HPDE6-E6E7 (cell line): ENCODE measurements at regions not wholly inside any gene's neighbourhood (a gene's known extent, or its start where the extent isn't known, plus 50 kb on each side); places are given as distances from the start of the nearest gene placed in this dataset.
"Not testable (repeated sequence)": the region's sequence is repeated elsewhere in the genome, so short reads cannot be mapped to it uniquely, and the experiment has no call there.

Experiments used
- DNase-seq: peaks from one replicate; pipeline ENCODE4 v3.0.0; 2011; ENCODE audit warnings: missing footprints; ENCODE audit errors: extremely low spot score

DNA sequence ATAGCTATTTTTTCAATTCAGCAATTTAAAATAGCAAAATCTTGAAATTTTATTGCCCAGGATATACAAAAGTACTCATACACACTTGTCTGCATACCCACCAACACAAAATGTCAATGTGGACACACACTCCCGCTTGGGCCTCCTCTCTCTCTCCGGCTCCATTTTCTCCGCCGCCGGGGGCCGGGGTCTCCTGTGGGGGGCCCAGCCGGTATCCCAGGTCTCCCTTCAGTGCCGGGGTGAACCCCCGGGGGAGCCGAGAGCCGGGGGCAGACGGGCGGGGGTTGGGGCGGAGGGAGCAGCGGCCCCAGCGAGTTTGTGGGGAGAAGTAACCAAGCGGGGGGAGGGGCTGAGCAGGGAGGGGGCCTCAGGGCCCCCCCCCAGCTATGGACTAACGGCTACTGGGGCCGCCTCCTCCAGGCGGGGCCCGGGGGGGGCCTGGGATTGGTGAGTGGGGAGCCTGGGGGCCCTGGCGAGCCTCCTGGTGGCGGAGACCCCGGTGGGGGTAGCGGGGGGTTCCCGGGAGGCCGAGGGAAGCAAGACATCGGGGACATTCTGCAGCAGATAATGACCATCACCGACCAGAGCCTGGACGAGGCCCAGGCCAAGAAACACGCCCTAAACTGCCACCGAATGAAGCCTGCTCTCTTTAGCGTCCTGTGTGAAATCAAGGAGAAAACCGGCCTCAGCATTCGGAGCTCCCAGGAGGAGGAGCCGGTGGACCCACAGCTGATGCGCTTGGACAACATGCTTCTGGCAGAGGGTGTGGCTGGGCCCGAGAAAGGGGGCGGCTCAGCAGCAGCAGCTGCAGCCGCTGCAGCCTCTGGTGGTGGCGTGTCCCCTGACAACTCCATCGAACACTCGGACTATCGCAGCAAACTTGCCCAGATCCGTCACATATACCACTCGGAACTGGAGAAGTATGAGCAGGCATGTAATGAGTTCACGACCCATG lies 56.6 kb downstream of the CHST2 start:
- DNase-seq = not testable (repeated sequence)

DNA sequence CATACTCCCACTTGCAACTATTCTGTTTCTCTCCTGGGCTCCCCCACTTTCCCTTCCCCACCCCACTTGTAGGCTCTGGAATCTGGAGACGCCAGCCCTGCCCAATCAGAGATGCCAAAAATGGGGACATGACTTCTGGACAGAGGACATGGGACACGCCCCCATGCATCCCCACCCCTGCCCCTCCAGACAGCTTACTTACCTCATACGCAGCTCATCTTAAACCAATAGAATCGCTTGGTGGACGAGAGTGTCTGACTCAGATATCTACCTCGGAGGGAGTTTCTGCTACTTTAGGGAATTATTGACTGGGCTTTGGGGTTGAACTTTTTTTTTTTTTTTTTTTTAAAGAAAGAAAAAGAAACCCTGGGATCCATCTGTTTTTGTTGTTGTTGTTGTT lies 58.4 kb downstream of the CHST2 start:
- DNase-seq = not testable (repeated sequence)

DNA sequence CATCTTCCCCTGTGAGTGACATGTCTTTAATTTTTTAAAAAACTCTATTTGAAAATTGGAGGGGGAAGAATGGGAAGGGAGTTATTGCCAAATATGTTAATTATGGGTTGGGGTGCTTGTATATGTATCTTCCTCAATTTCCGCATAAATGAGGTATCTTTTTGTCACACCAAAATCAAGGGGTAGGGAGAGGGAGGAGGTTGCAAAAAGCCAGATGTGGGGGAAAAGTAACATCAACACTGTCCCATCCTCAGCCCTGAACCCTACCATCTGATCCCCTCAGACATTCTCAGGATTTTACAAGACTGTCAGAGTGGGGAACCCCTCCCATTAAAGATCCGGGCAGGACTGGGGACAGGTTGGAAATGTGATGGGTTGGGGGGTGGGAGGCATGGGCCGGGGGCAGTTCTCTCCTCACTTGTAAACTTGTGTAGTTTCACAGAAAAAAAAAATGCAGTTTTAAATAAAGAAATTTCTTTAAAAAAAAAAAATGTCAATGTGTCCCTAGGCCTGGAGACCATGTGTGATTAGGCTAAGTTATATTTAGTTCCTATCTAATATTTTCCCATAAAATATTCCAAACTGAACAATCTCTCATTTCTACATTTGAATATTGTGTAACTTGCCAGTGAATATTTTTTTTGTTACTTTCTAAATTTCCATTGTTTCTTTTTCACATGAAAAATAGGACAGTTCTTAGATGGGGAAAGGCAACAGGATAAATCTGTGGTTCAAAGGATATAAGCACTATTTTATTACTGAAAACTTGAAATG lies 59.4 kb downstream of the CHST2 start:
- not testable (repeated sequence) for DNase-seq

DNA sequence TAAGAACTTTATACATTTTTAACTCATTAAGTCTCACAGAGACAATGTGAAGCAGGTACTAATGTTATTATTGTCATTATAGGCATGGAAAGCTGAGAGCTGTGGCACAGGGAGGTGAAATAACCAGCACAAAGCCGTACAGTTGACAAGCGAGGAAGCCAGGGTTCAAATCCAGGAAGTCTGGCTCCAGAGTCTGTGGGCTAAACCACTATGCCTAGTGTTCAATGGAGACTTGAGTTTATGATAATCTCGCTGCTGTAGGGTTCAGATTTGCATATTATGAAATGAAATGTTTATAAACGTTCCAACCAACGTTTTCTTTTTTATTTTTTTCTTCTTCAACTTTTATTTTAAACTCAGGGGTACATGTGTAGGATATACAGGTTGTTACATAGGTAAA lies 60.0 kb downstream of the CHST2 start:
- no peak for DNase-seq

DNA sequence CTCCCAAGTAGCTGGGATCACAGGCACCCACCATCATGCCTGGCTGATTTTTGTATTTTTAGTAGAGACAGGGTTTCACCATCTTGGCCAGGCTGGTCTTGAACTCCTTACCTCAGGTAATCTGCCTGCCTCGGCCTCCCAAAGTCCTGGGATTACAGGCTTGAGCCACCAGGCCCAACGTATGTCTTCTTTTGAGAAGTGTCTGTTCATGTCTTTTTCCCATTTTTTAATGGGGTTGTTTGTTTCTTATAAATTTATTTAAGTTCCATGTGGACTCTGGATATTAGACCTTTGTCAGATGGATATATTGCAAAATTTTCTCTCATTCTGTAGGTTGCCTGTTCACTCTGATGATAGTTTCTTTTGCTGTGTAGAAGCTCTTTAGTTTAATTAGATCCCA lies 61.3 kb downstream of the CHST2 start:
- DNase-seq = not testable (repeated sequence)

DNA sequence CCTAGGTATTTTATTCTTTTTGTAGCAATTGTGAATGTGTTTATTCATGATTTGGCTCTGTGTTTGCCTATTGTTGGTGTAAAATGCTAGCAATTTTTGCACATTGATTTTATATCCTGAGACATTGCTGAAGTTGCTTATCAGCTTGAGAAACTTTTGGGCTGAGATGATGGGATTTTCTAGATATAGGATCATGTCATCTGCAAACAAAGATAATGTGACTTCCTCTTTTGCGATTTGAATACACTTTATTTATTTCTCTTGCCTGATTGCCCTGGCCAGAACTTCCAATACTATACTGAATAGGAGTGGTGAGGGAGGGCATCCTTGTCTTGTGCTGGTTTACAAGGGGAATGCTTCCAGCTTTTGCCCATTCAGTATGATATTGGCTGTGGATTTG lies 62.4 kb downstream of the CHST2 start:
- DNase-seq = not testable (repeated sequence)

DNA sequence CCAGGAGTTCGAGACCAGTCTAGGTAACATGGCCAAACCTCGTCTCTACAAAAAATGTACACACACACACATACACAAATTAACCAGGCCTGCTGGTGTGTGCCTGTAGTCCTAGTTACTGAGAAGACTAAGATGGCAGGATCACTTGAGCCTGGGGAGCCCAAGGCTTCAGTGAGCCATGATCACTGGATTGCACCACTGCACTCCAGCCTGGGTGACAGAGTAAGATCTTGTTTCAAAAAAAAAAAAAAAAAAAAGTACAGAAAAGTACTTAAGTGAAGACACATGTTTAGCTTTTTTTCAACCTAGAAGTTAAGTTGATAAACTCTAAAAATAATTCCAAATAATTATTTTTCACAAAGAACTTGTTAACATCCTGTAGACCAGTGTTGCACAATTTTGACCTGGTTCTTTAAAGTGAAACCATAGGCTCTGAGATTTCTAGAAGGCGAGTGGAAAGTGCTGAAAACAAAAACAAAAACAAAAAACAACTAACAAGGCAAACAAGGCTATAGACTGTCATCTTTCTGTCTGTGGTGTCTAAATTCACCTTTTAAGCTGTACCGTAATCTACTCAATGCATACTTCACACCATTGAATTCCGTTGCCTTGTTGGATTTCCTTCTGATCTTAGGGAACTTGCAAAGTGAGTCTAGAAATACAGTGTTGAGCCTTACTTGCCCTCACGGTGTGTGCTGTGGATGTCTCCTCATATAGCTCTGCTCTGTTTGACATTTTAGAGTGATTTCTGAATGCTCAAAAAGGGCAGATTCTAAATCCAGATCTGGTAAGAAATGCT lies 63.5 kb downstream of the CHST2 start:
- no peak for DNase-seq

DNA sequence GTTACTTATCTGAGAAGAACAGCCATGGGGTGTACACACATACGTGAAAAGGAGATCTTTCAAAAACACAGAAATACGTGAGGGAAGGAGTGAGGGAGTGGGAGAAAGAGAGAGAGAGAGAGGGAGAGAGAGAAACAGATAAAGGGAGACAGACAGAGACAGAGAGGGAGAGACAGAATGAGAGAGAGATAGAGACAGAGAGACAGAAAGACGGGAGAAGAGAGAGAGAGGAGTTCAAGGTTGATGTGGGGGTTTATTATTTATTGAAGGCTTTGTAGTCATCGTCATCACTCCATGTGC lies 64.0 kb downstream of the CHST2 start:
- DNase-seq = no peak

DNA sequence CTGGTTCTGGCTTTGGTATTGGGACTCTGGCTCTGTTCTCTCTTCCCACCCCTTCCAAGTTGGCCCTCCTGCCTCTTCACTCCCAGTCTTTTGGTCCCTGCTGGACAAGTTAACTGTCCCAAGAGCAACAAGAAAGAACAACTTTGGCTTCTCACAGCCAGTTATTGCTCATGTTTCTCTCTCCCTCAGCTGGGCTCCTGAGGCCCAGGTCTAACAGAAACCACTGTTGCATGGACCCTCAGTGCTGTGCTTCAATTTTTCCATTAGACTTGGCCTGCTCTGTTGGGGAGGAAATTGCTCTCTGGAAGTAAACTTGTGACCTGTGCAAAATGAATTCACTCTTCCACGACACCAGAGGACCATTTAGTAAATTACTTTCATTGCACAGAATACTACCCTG lies 64.5 kb downstream of the CHST2 start:
- DNase-seq = no peak

DNA sequence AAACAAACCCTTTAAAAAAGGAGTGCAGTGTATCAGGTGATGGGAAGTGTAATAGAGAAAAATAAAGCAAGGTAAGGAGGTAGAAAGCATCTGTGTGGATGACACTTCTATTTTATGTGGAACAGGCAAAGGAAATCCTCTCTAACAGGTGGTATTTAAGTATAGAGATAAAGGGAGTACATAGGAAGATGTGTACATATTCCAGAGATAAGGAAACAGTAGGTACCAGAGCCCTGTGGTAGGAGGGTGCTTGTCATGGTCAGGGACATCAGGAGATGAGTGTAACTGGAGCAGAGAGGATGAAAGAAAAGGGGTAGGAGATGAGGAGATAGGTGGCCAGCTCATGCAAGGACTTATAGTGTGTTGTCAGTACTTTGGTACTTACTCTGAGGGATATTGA lies 65.8 kb downstream of the CHST2 start:
- DNase-seq = no peak

DNA sequence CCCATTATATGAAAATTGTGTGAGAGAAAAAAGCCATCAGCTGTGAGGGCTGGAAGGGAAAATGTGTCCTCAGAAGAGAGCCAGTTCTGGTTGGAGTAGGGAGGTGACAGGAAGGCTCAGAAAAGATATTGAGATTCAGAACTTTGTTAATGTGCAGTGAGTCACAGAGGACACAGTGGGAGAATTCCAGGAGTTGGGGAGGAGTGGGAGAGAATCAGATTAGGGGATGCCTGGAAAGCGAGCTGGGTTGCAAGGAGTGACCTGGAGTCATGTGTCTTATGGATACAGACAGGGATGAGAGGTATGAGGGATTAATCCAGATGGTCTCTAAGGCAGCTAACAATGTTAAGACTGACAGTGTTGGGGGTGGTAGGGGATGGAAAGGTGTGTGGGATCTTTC lies 67.5 kb downstream of the CHST2 start:
- no peak for DNase-seq

DNA sequence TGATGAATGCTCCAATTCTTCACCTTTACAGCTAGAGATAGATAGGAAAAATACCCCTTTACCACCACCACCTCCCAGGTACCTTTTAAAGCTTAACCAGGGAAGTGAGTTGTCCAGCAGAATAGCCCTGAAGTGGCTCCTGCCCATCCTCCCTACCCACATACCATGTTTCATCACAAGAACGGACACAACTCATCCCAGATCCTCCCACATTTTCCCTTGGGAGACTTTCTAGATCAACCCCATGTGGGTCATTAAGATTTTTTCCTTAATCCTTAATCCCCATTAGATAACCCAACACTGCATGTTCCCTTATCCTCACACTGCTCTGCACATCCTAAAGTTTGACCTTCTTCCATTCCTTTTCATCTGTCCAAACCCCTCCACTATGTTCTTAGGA lies 69.3 kb downstream of the CHST2 start:
- DNase-seq = no peak

DNA sequence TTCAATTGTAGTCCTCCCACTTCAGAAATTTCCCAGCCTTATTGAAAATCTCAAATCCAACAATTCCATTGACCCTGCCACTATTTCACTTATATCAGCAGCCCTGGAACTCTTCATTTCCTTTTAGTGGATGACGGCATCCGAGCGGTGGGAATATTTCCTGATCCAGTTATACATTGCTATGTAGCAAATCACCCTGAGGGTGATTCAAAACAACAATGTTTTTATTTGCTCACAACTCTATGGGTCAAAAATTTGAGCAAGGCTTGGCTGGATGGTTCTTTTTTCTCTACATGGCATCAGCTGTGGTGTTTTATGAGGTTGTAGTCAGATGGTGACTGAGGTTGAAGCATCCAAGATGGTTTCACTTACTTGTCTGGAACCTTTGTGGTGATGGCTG lies 70.5 kb downstream of the CHST2 start:
- no peak for DNase-seq

DNA sequence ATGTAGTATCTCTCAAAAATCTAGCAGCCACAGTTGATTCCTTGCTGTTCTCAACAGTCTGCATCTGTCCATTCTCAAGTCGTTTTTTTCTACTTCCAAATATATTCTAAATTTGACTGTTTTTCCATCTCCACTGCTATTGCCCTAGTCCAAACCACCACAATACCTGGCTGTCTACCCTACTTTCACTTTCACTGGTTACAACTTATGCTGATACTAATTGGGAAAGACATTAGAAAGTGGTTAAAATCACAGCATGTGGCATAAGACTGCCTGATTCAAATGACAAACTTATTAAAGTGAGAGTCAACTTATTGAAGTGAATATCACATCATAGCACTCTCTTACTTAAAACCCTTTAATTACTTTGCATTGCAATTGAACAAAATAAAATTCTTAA lies 72.6 kb downstream of the CHST2 start:
- no peak for DNase-seq

DNA sequence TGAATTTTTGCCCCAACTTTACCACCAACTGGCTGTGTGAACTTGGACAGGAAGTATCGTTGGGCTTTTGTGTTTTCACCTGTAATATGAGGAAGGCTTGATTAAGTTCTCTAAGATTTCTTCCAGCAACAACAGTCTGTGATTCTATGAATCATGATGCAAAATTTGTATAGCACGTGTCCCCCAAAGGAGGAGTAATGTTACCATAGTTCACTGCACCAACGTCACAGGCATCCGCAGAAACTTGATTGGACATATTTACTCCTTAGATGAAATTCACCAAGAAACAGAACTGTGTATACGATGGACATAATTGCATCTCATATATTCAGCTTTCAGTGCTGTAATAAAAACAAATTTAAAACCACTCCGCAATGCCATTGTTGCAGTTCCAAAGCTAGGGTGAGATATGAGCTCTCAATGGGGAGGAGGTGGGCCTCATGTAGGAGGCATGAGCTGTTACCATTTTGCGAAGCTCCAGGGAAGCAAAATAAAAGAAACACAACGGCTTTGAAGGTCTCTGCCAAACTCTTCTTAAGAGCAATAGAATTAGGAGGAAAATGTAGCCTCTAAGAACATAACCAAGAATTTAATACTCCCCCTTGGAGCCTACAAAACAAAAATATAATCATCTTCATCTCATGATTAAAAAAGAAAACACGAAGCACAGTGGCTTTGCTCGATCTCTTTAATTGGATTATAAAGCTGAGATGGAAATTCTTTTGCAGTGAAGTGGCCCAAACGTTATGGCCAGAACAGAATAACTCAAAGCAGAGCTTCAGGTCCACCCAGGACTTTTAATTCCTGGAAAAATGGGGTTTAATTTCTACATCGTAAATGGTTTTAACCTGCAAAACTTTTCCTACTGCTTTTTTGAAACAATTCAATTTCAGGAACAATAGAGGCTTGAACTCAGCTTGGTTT lies 80.7 kb downstream of the CHST2 start:
- no peak for DNase-seq

DNA sequence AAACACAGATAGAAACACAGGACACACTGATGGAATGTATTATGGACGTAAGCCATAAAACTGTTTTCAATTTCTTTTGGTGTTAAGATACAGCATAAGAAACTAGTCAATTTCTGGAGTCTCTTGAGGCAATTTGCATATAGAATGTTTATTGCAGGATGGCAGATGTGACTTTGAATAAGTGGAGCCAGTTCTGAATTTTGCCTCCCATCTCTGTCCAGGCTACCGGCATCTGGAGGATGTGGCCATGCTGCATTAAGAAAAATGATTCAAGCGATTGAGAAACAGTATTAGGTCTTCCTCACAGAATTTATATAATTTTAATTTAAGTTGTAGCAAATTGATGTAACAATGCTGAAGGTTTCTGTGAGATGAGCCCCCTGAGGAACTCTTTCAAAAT lies 81.5 kb downstream of the CHST2 start:
- no peak for DNase-seq

DNA sequence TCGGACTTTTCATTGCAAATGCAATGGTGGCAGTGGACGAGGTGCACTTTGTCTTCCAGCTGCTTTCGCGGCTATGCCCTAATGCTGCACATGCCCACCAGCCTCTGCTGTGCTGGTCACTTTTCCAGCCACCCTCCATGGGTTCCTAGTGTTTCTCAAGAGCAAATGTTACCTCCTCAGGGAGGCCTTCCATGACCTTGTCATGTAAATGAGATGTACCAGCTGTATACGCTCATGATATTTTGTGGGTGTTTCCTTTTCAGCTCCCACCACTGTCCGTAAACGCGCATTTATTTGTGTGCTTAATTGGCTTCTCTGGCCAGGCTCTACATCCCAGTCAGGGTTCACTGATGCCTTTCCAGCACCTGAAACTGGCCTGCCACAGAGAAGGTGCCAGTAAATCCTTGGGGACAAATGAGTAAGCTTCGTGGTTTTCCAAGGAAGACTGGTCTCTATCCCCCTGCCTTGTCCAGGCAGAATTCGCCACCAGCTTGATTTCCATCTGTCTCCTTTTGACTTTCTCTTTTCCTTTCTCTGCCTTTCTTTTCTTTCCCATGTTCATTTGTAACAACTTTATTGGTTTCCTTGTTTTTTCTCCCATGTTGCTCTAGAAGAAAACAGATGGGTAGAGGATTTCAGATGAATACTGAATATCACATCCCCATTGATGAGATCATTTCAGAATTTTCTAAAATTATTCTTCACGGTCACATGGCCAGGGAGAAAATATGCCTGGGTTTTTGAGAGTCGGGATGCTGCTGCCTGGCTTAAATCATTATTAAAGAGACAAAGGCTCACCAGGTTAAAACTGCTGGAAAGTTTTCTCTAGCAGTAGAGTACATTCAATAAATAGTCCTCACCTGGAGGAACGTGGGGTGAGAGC lies 82.5 kb downstream of the CHST2 start:
- no peak for DNase-seq

DNA sequence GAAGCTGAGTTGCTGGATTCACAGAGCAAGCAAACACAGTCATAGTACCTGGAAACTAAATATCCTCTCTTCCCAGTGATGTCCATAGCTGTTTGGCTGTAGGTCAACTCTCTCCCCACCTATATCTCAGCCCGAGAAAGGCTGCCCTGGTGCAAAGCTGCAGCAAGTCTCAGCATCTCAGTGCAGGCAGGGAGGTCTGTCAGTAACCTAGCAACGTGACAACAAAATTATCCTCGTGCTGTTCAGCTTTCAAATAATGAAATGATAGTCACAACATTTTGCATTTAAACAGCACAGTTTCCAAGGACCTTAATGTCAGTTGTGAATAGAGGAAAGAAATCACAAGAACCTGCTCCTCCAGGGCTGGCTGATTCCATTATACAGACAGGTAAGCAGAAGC lies 83.6 kb downstream of the CHST2 start:
- DNase-seq = no peak

DNA sequence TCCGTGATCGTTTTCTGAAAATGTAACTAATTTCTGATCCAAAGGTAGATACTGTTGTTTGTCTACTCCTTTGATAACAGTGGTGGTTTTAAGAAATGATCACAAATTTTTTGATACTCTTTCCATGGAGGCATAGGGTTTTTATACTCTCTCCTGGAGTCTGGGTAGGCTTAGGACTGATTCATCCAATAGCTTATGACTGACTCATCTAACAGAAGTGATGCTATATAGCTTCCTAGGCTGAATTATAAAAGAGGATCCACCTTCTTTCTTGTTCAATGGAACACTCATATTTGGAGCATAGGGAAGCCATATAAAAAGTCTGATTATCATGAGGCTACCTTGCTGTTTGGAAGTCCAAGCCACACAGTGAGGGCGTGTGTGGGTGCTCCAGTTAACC lies 84.3 kb downstream of the CHST2 start:
- DNase-seq = peak; percentile 17

DNA sequence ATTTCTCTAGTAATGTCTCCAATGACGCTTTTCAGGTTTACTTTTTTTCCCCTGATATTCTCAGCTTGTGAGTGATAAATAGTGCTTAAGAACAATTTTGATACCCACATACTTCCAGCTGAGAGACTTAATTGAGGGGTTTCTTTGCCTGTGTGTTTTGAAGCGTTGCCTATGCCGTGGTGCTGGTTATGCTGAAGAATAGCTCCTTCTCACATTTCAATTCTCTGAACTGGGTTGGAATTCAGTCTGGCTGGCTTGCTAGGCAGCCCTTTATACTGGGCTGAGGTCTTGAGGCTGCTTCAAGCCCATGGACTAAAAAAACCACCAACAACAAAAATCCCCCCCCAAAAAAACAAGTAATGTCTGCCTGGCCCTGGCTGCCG lies 87.4 kb downstream of the CHST2 start:
- DNase-seq = no peak
